ENCODE measurements at regions not wholly inside any gene's neighbourhood (a gene's known extent, or its start where the extent isn't known, plus 50 kb on each side); places are given as distances from the start of the nearest gene placed in this dataset.

GRCh38 chr4:151559595-151559994 is 150.6 kb downstream of the FHIP1A start:
- Histone ChIP-seq H3K27me3 (ENCODE audit: low read depth) (peaks cover 10% of the 10 kb centered on the region; the same call in 1 of the 2 replicates), H3K4me3 (no peak overlapping the region), H3K36me3 (replicated peaks) (no peaks in the 10 kb centered on the region), H3K4me1 (no peaks in the 10 kb centered on the region), H3K9me3 (no peaks in the 10 kb centered on the region)
- in situ Hi-C loops (cut with MboI; ENCODE audit: low sequenced_read_pairs): no loop called here
- no peak for DNase-seq (ENCODE audit: low spot score in 2 of 2)

GRCh38 chr4:151561551-151562256 is 152.7 kb downstream of the FHIP1A start:
- in situ Hi-C loops (cut with MboI; ENCODE audit: low sequenced_read_pairs): no loop called here
- no peaks in the 10 kb centered on the region; the same call in 1 of the 2 replicates for H3K27me3 ChIP-seq (ENCODE audit: low read depth)
- no peak for DNase-seq (ENCODE audit: low spot score in 2 of 2)

GRCh38 chr4:151563194-151563593 is 154.2 kb downstream of the FHIP1A start:
- Histone ChIP-seq H3K36me3 (replicated peaks) (no peaks in the 10 kb centered on the region), H3K9me3 (no peaks in the 10 kb centered on the region), H3K4me3 (no peak overlapping the region), H3K27me3 (ENCODE audit: low read depth) (no peaks in the 10 kb centered on the region), H3K4me1 (no peaks in the 10 kb centered on the region)
- in situ Hi-C loops (cut with MboI; ENCODE audit: low sequenced_read_pairs): no loop called here
- DNase-seq (ENCODE audit: low spot score in 2 of 2): no peak

More at GRCh38 chr4:151561551-151562256, 152.7 kb downstream of the FHIP1A start:
- Histone ChIP-seq H3K36me3 (replicated peaks) (no peaks in the 10 kb centered on the region), H3K9me3 (no peaks in the 10 kb centered on the region), H3K4me1 (no peaks in the 10 kb centered on the region), H3K4me3 (no peak overlapping the region)

- Histone ChIP-seq H3K27me3 (ENCODE audit: low read depth) (no peaks in the 10 kb centered on the region), H3K9me3 (no peaks in the 10 kb centered on the region)
- no peak for DNase-seq (ENCODE audit: low spot score in 2 of 2)
Measured at GRCh38 chr4:151564321-151564720, 155.3 kb downstream of the FHIP1A start.

GRCh38 chr4:151565583-151565982 is 156.6 kb downstream of the FHIP1A start:
- DNase-seq (ENCODE audit: low spot score in 2 of 2): no peak
- Histone ChIP-seq H3K27me3 (ENCODE audit: low read depth) (no peaks in the 10 kb centered on the region), H3K4me3 (no peak overlapping the region), H3K4me1 (no peaks in the 10 kb centered on the region), H3K9me3 (no peaks in the 10 kb centered on the region), H3K36me3 (replicated peaks) (no peaks in the 10 kb centered on the region)
- in situ Hi-C loops (cut with MboI; ENCODE audit: low sequenced_read_pairs): no loop called here

More at GRCh38 chr4:151564321-151564720, 155.3 kb downstream of the FHIP1A start:
- in situ Hi-C loops (cut with MboI; ENCODE audit: low sequenced_read_pairs): no loop called here
- Histone ChIP-seq H3K36me3 (replicated peaks) (no peaks in the 10 kb centered on the region), H3K4me3 (no peak overlapping the region), H3K4me1 (no peaks in the 10 kb centered on the region)

GRCh38 chr4:151566053-151566452 is 157.1 kb downstream of the FHIP1A start:
- Histone ChIP-seq H3K4me1 (no peaks in the 10 kb centered on the region), H3K4me3 (no peak overlapping the region), H3K36me3 (replicated peaks) (no peaks in the 10 kb centered on the region), H3K9me3 (no peaks in the 10 kb centered on the region), H3K27me3 (ENCODE audit: low read depth) (no peaks in the 10 kb centered on the region)
- no peak for DNase-seq (ENCODE audit: low spot score in 2 of 2)
- in situ Hi-C loops (cut with MboI; ENCODE audit: low sequenced_read_pairs): no loop called here

- no peaks in the 10 kb centered on the region for H3K9me3 ChIP-seq
- H3K4me3 ChIP-seq: no peak overlapping the region
- no peaks in the 10 kb centered on the region for H3K36me3 ChIP-seq (replicated peaks)
- in situ Hi-C loops (cut with MboI; ENCODE audit: low sequenced_read_pairs): no loop called here
- H3K4me1 ChIP-seq: no peaks in the 10 kb centered on the region
- DNase-seq (ENCODE audit: low spot score in 2 of 2): no peak
- no peaks in the 10 kb centered on the region for H3K27me3 ChIP-seq (ENCODE audit: low read depth)
Measured at GRCh38 chr4:151567056-151567455, 158.1 kb downstream of the FHIP1A start.

GRCh38 chr4:151568966-151569365 is 160.0 kb downstream of the FHIP1A start:
- no peaks in the 10 kb centered on the region for H3K9me3 ChIP-seq
- in situ Hi-C loops (cut with MboI; ENCODE audit: low sequenced_read_pairs): no loop called here
- no peak for DNase-seq (ENCODE audit: low spot score in 2 of 2)
- H3K4me3 ChIP-seq: no peak overlapping the region
- no peaks in the 10 kb centered on the region for H3K27me3 ChIP-seq (ENCODE audit: low read depth)
- H3K36me3 ChIP-seq (replicated peaks): no peaks in the 10 kb centered on the region
- no peaks in the 10 kb centered on the region for H3K4me1 ChIP-seq

GRCh38 chr4:151569650-151570049 is 160.7 kb downstream of the FHIP1A start:
- in situ Hi-C loops (cut with MboI; ENCODE audit: low sequenced_read_pairs): no loop called here
- no peaks in the 10 kb centered on the region for H3K27me3 ChIP-seq (ENCODE audit: low read depth)
- H3K9me3 ChIP-seq: no peaks in the 10 kb centered on the region
- H3K4me3 ChIP-seq: no peak overlapping the region
- DNase-seq (ENCODE audit: low spot score in 2 of 2): no peak
- H3K36me3 ChIP-seq (replicated peaks): no peaks in the 10 kb centered on the region
- H3K4me1 ChIP-seq: no peaks in the 10 kb centered on the region

- Histone ChIP-seq H3K4me3 (no peak overlapping the region), H3K4me1 (no peaks in the 10 kb centered on the region), H3K27me3 (ENCODE audit: low read depth) (no peaks in the 10 kb centered on the region), H3K9me3 (no peaks in the 10 kb centered on the region), H3K36me3 (replicated peaks) (no peaks in the 10 kb centered on the region)
- DNase-seq (ENCODE audit: low spot score in 2 of 2): no peak
- in situ Hi-C loops (cut with MboI; ENCODE audit: low sequenced_read_pairs): no loop called here
Measured at GRCh38 chr4:151573474-151573873, 164.5 kb downstream of the FHIP1A start.

GRCh38 chr4:151573945-151574344 is 165.0 kb downstream of the FHIP1A start:
- Histone ChIP-seq H3K27me3 (ENCODE audit: low read depth) (no peaks in the 10 kb centered on the region), H3K36me3 (replicated peaks) (no peaks in the 10 kb centered on the region), H3K4me1 (no peaks in the 10 kb centered on the region), H3K9me3 (no peaks in the 10 kb centered on the region), H3K4me3 (no peak overlapping the region)
- in situ Hi-C loops (cut with MboI; ENCODE audit: low sequenced_read_pairs): no loop called here
- no peak for DNase-seq (ENCODE audit: low spot score in 2 of 2)

- no peak for DNase-seq (ENCODE audit: low spot score in 2 of 2)
- H3K27me3 ChIP-seq (ENCODE audit: low read depth): no peaks in the 10 kb centered on the region
- in situ Hi-C loops (cut with MboI; ENCODE audit: low sequenced_read_pairs): no loop called here
- no peaks in the 10 kb centered on the region for H3K4me1 ChIP-seq
- no peak overlapping the region for H3K4me3 ChIP-seq
- no peaks in the 10 kb centered on the region for H3K36me3 ChIP-seq (replicated peaks)
- no peaks in the 10 kb centered on the region for H3K9me3 ChIP-seq
Measured at GRCh38 chr4:151574968-151575367, 166.0 kb downstream of the FHIP1A start.

GRCh38 chr4:151575646-151576045 is 166.7 kb downstream of the FHIP1A start:
- Histone ChIP-seq H3K36me3 (replicated peaks) (no peaks in the 10 kb centered on the region), H3K4me1 (no peaks in the 10 kb centered on the region), H3K27me3 (ENCODE audit: low read depth) (no peaks in the 10 kb centered on the region), H3K4me3 (no peak overlapping the region), H3K9me3 (no peaks in the 10 kb centered on the region)
- no peak for DNase-seq (ENCODE audit: low spot score in 2 of 2)
- in situ Hi-C loops (cut with MboI; ENCODE audit: low sequenced_read_pairs): no loop called here

GRCh38 chr4:151576627-151577026 is 167.7 kb downstream of the FHIP1A start:
- no peak overlapping the region for H3K4me3 ChIP-seq
- no peaks in the 10 kb centered on the region for H3K27me3 ChIP-seq (ENCODE audit: low read depth)
- H3K9me3 ChIP-seq: no peaks in the 10 kb centered on the region
- H3K36me3 ChIP-seq (replicated peaks): no peaks in the 10 kb centered on the region
- DNase-seq (ENCODE audit: low spot score in 2 of 2): no peak
- H3K4me1 ChIP-seq: no peaks in the 10 kb centered on the region
- in situ Hi-C loops (cut with MboI; ENCODE audit: low sequenced_read_pairs): no loop called here

GRCh38 chr4:151581570-151581969 is 172.6 kb downstream of the FHIP1A start:
- DNase-seq (ENCODE audit: low spot score in 2 of 2): no peak
- in situ Hi-C loops (cut with MboI; ENCODE audit: low sequenced_read_pairs): no loop called here
- H3K27me3 ChIP-seq (ENCODE audit: low read depth): no peaks in the 10 kb centered on the region
- no peaks in the 10 kb centered on the region for H3K4me1 ChIP-seq
- no peak overlapping the region for H3K4me3 ChIP-seq
- H3K36me3 ChIP-seq (replicated peaks): no peaks in the 10 kb centered on the region
- H3K9me3 ChIP-seq: no peaks in the 10 kb centered on the region
